ENCODE measurements at regions not wholly inside any gene's neighbourhood (a gene's known extent, or its start where the extent isn't known, plus 50 kb on each side); places are given as distances from the start of the nearest gene placed in this dataset.
A peak's percentile ranks its signal among the peaks of the same experiment; 100 is the strongest.
"Not testable (repeated sequence)": the region's sequence is repeated elsewhere in the genome, so short reads cannot be mapped to it uniquely, and the experiment has no call there.

DNA sequence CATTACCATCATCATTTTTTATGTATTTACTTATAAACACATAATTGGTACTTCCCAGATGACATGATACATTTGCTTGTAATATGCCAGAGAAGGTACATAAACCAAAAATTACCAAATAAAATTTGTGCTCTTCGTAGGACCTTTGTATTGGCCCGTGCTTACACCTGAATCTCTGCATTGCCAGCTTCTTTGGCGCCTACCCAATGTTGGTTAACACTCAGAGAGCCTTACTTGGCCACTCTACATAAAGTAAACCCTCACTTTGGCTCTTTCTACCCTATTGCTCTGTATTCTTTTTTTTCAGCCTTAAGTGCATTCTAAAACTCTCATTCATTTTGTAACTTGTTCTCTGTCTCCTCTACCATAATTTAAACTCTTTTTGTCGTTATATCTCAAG, 148.1 kb upstream of the ZNF608 start:
- no peak for DNase-seq (ENCODE audit: low read depth, low spot score)

DNA sequence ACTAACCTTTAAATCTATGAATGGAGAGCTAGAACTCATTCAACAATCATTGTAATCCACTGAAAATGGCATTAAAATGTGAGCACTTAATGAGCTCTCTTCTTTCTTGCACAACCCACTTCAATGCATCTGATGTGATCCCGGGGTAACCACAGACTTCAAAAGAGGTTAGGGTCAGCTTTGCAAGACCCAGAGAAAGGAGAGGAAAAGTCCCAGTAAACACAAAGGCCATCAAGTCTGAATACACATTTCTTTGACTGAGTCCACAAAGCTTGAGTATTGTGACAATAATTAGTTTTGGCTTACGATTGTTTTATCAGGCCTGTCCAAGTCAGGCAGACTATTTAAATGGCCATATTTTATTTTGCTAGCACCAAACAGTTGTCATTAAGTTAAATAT, 148.8 kb upstream of the ZNF608 start:
- no peak for DNase-seq (ENCODE audit: low read depth, low spot score)

DNA sequence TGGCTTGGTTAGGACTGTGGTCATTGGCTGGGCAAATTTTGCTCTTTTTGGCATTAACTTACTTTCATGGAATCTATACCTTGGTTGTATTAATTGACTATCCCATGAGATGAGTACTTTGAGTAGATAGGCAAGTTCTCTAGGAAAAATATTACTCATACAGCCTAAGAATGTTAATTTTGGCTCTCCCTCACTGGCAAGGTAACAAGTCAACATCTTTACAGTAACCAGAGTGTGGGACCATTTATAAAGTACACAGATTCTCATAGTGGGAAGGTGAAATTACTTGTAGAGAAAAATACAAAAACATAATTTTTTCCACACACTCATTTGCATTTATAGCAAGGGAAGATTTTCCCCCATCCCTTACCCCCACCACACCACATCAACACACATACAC, 154.6 kb upstream of the ZNF608 start:
- no peak for DNase-seq (ENCODE audit: low read depth, low spot score)

DNA sequence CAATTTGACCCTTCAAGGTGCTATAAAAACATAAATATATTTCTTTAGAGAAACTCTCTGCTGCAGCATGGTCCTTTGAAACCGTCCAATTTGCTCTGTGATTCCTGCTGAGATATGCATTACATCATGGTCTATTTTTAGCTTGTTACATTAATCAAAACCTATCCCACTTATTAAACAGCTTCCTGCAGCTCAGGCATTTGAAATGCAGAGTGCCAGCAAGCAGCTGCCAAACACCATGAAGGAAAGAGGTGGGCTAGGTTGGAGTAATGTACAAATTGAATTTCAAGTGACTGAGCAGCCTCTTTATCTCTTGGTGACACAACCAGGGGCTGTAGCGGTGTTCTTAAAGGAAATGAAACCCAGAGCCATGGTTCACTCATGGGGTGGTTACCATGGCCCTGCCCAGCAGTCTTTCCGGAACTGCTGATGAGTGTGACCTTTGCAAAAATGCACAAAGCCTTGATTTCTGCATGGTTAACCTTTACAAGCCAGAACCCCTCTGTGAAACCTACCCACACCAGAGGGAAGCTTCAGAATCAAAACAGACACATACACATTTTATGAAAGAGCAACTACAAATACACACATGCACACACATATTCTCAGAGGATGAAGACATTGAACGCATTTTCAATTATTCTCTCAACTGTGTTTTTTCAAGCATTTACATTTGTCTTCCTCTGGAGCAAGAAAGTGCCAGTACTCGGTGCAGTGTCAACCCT, 155.8 kb upstream of the ZNF608 start:
- DNase-seq (ENCODE audit: low read depth, low spot score) = peak; percentile 62

DNA sequence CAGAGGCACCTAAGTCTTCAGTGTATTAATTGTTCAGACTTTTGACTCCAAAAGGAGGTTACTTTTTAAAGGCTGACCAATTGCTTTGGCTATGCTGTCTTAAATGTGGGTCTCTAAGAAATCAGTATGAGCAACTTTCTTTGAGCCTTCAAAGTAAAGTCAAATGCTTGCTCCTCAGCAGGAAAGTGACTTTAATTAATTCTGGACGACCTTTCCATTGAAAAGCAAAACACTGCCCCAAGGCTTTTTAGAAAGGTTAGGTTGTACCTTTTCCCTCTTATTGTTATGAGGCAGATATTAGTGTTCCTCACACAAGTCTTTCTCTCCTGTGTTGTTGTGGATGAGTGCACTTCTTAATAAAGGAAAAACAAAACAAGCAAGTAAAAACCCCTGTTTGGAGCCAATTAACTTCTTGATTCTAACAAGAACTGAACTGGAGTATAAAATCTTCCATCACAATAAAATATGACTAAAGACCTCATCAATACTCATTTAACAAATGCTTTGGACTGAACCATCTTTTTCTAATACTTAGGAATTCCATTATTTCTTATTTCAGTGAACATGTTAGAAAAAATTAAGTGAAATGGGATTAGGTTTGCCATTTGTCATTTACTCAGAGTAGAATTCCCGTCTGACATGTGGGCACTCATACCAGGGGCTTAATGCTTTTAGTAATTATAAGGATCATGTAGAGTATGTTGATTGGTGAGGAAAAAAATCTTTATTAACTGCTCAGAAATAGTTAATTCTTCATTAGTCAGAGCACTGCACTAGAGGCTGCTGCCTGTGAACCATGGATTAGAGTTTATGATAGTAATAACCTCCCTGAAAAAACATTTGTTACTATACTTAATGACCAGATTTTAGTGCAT, 159.1 kb upstream of the ZNF608 start:
- DNase-seq (ENCODE audit: low read depth, low spot score) = no peak

DNA sequence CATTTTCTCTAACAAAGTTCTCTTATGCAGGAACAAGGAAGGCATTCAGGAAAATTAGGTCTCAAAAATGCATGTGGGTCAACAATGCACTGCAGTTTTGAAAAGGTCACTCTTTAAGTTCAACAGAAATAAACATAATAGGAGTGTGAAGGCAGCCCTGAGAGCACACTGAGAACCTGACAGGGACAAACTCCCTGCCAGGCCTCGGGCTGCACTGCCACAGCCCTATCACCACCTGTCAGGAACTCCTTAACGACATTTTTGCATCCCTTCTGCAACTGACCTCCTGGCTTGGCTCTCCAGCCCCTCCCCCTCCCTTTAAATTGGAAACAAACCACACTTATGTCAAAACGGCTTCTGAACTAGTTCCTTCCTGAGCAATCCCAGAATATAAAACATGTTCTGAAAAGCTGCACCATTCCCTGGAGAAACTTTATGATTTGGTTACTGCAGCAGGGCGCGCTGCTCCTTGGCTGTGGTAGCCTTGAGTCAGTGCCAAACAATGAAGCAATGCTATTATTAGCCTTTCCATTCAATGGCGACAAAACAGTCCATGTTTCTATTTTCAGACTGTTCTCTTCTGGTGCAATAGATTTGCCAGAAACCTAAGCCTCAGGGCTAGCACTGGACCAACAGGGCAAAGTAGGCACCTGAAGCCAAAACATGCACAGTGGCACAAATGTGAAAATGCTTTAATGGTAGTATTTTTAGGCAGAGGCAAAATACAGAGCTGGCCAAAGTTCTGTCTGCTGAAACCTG, 160.1 kb upstream of the ZNF608 start:
- DNase-seq (ENCODE audit: low read depth, low spot score) = peak; percentile 46

DNA sequence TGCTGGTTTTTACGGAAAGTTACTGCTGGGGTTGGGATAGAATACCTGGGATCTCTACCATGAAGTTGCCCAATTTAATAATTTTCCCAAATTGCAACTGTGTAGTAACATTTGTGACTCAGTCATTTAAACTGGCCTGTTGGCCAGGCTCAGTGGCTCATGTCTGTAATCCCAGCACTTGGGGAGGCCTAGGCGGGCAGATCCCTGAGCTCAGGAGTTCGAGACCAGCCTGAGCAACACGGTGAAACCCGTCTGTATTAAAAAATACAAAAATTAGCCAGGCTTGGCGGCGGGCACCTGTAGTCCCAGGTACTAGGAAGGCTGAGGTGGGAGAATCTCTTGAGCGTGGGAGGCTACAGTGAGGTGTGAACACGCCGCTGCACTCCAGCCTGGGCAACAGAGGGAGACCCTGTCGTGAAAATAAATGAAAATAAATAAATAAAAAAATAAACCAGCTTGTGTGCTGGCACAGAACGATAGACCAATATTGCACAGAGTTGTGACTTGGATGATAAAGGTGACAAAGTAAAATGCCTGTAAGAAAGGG, 160.7 kb upstream of the ZNF608 start:
- DNase-seq (ENCODE audit: low read depth, low spot score) = no peak

DNA sequence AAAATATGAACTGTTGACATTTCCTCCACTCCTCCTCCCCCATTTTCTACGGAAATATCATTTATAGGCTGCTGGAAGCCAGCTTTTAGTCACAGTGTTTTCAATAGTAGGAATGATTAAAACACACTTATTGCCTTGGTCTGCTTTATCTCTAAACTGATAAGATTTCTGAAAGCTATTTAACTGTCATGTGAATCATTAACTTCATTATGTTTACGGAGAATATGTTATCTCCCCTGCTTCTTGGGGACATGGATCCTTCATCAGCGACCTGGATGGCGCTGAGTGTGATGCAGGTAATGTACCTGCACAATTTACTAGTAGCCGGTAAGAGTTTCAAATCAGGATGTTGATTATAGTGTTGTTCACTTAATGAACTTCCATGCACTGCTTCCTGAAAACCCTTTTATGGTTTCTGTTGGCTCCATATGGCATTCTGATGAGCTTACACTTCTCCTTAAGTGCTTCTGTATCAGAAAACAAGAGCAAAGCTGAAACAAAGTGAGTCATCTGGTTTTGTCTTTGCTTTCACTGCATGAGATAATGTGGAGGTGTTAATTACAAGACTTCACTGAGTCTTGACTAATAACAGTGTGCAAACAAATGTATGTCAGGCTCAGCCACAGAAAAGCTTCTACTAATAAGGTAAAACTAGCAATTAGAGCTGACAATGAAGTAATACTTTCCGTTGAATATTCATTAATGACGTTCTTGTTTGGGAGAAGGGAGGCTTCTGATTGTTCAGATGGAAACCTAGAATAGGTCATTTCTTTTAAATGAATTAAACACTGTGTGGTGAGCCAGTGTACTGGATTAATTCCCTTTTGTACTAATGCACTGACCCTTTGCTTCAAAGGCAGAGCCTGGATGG, 162.4 kb upstream of the ZNF608 start:
- no peak for DNase-seq (ENCODE audit: low read depth, low spot score)

DNA sequence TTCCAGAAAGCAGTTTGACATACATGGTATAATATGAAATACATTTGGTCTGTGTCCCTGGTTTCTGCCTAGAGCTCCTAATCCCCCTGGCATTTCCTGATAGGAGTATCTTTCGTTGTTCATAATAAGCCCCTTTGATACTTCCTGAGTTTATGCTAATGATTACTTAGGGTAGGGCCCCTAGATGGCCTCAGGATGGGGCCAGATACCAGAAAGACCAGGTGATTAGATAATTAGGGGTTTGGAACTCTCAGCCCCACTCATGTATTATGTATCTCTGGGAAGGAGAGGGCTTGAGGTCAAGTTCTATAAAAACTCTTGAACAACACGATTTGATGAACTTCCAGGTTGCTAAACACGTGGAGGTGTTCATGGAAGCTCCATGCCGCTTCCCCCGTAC, 163.3 kb upstream of the ZNF608 start:
- DNase-seq (ENCODE audit: low read depth, low spot score) = no peak

DNA sequence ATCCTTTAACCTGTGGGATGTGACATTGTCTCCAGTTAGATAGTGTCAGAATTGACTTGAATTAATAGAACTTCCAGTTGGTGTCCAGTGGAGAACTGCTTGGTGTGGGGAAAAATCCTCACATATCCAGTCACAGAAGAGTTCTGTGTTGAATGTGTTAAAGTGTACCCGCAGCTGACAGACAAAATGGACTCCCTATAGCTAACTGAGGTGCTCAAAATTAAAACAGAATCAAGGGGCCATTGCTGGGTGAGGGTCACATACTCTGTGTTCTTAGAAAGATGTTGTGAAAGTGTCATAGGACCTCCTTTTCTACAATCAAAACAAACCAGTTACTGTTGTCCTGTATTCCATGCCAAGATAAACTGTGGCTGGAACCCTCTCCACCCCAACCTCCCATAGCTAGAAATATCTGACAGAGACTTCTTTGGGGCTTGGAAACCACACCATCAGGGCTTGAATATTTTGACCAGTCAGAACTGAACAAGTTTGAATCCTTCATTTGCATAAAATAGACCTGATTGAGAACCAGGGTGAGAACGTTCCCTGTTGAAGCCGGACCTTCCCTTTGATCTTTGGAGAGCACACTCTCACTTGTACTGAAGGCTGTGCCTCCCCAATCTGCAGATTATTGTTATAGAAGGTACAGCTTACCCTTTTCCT, 164.0 kb upstream of the ZNF608 start:
- DNase-seq (ENCODE audit: low read depth, low spot score) = no peak

DNA sequence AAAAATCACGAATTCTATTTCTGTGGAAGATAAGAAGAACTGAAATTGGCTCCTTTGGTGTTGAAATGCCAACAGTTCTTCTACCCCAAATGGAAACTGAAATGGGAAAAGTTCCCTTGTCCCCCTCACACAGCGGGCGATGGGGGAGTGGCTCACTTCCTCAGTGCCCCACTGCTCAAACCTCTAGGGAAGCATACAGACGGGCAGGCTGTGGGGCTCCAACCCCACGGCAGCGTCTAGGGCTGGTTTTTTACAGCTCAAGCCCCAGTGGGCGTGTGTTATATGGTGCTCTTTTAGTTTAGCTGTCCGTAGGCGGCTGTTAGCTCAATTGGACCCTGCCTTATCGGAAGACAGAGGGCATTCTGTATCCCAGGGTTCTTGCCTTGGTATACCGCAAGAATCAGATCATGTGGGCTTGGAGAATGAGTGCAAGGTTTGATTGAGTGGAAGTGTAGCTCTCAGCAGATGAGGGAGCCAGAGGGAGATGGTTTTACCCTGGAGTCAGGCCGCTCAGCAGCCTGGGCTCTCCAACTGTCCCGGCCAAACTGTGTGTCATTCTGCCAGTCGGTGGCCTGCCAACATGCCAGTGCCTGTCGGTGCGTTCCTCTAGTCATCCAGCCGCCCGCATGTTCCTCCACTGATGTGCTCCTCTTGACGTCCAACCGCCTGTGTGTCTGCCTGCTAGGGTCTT, 166.3 kb upstream of the ZNF608 start:
- no peak for DNase-seq (ENCODE audit: low read depth, low spot score)

DNA sequence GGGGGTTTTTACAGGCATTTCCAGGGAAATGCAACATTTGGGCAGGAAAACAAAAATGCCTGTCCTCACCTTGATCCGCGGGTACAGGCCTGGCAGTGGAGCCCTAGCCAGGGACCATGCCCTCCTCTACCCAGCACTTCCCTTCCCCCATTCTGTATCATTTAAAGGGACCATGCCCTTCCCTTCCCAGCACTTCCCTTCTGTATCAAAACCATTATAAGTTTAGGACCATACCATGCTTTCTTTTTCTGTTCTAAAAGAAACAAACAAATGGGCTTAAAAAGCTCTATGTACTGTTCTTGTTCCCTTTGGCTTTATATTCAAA, 166.9 kb upstream of the ZNF608 start:
- no peak for DNase-seq (ENCODE audit: low read depth, low spot score)

DNA sequence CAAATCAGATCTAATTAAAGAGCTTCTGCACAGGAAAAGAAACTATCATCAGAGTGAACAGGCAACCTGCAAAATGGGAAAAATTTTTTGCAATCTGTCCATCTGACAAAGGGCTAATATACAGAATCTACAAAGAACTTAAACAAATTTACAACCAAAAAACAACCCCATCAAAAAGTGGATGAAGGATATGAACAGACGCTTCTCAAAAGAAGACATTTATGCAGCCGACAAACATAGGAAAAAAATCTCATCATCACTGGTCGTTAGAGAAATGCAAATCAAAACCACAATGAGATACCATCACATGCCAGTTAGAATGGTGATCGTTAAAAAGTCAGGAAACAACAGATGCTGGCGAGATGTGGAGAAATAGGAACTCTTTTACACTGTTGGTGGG, 169.9 kb upstream of the ZNF608 start:
- DNase-seq (ENCODE audit: low read depth, low spot score) = not testable (repeated sequence)

DNA sequence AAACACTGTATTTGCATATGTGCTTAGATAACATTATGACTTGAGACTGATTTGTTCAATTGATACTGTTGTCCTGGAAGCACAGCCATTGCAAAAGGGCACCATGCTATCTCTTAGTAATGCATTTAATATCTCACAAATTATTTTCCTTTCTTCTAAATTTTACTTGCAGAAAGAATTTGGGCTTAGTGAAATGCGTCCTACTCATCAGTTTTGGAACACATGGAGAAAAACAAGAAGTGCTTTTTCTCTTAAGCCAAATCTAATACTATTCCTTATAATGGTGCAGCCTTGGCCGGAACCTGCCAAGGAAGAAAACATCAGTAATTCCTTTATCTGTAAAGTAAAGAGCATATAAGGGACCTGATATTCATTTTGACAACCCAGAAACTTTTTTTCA, 172.2 kb upstream of the ZNF608 start:
- DNase-seq (ENCODE audit: low read depth, low spot score) = no peak

DNA sequence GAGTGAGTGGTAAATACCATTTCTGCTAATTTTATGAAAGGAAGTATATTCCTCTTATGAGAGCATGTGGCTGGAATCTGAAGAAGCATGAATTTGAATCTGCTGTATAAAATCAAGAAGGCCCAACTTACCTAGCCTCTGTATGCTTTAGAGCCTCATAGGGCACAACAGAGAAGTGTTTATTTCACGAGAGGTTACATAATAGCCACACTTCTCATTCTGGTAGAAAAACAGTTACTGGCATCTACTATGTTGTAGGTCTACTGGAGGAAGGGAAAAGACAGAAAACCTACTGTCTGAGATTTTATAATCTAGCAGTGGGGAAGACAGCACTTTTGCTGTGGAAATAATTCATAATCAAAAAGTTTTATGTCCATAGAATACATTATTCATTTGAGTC, 172.6 kb upstream of the ZNF608 start:
- no peak for DNase-seq (ENCODE audit: low read depth, low spot score)

DNA sequence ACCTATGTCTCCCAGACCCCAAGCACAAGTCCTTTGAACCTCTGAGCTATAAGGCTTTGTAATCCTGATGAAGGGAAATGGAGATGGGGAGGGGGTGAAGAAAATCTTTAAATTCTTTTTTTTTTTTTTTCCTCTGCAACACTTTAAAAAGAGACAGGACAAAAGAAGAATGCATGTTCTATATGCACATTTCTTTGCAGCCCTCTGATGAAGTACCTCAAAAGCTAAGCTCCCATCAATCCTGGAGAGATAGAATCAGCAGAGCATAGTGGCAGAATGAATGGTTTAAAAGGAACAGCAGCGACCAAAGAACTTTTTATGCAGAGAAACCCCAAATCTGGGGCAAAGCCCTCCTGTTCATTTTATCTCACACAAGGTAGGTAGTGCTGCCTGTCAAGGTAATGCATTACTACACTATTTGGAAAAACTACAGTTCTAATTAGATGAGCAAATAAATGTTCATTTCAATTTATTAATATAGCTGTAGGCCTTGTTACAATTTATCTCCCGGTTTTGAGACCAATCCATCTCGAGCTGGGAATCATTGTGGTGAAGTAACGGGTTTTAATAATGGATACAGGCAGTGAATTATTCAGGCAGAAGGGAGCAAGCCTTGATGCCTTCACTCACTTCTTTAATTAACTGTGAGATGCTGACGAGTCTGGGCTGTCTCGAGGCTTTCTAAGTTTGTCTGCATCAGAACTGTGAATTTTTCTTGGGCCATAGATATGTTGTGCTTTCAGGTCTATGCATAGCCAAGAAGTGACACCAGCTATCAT, 173.5 kb upstream of the ZNF608 start:
- no peak for DNase-seq (ENCODE audit: low read depth, low spot score)

DNA sequence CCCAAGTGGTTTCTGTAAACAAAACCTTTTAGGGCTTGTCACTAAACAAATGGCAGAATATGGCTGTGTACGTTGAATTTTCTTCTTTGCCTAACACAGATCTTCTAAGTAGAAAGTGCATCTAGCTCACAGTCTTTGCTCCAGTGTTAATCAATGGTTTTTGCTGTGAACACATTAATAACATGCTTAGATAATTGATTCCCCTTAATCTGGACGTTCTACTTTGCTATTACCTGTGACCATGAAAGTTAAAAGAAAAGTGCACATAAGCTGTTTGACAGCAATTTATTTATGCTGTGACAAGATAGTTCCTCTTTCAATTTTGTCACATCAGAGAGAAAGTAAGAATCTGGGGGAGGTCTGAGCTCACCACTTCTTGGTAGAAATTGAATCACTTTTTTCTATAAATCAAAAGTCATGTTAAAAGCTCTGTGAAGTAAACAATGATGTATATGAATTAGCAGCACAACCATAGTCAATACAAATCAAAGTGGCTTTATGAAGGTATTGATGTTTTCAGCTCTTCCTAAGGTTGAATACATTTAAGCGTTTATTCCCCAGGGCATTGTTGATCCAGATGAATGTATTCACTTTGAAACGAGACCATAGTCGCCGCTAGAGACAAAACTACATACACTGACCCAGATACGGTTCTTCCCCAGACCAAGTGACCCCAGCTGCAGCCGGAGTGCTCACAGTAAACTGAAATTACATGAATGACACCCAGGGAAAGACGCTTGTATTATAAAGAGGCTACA, 174.6 kb upstream of the ZNF608 start:
- DNase-seq (ENCODE audit: low read depth, low spot score) = no peak

DNA sequence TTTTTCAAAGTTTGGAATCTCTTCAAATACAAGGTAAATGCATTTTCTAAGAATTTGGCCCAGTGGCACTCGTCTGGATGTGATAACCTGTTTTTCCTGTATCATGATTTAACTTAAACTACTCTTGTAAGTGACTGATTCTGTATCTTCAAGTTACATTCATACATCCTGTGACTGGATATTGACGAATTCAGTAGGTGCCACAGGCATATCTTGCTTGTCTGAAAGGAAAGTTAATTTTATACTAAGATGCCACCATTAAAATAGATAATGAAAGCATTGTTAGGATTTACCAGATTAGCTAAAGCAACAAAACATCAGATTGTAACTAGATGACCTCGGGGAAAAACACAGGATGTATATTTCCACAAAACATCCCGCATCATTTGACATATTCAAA, 175.3 kb upstream of the ZNF608 start:
- DNase-seq (ENCODE audit: low read depth, low spot score) = no peak
